Daoy (cell line): ENCODE measurements at regions not wholly inside any gene's neighbourhood (a gene's known extent, or its start where the extent isn't known, plus 50 kb on each side); places are given as distances from the start of the nearest gene placed in this dataset.
"Not testable (repeated sequence)": the region's sequence is repeated elsewhere in the genome, so short reads cannot be mapped to it uniquely, and the experiment has no call there.

ENCODE experiments used
- DNase-seq: peaks from one replicate; pipeline ENCODE4 v3.0.0-alpha.2; 2015; ENCODE audit warnings: low read depth

DNA sequence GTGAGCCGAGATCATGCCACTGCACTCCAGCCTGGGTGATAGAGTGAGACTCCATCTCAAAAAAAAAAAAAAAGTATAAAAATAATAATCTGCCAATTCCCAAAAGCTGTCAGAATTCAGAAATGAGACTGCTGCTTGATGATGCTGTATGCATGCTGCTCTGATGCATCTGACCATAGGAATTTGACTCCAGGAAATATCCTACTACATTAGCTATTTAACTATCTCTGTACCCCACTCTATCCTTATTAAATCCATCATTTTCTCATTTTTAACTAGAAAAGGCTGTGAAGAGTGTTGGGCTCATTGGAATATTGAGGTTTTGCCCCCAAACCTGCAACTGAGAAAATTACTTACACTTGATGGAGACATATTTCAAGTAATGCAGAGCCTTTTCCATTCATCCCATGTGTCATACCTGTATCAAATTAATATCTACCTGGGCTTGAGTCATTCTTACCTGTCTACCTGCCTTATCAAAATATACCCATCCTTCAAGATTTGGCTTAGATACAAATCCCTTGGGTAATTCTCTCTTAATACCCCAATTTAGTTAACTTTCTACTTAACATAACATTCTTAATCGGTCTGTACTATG is 135.2 kb upstream of the PREP start:
- no peak for DNase-seq

DNA sequence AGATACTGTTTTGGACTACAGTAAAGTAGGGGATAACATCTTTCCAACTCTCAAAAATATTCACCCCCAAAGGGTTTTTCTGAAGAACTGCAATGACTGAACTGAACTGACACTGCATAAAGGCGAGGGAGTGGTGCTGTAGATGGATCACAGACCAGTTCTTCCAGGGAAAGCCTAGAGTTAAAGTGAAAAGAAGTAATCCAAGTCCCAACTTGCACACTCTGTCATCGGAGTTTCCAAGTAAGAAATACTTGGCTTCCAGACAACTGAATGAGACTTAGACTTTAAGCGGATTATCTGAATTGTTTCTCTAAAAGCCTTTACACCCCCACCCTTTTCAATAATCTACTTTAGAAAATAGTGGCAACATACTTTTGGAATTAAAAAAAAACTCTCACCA is 134.1 kb upstream of the PREP start:
- no peak for DNase-seq

DNA sequence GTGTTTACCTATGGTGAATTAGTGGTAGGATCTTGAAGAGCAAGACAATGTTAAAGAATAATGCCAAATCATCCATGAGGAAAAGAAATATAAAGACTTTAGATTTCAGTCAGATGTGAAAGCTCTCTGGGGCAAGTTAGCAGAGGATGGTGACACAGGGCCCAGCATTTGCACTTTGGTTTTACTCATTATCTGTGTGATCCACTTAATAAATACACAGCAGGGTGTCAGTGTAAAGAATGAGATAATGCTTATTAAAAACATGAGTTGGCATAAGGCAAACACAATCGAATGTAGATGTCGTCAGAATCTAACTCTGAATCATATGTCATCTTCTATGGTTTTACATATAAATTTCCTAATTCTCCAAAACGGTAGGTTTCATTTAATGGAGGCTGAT is 130.4 kb upstream of the PREP start:
- DNase-seq = no peak

DNA sequence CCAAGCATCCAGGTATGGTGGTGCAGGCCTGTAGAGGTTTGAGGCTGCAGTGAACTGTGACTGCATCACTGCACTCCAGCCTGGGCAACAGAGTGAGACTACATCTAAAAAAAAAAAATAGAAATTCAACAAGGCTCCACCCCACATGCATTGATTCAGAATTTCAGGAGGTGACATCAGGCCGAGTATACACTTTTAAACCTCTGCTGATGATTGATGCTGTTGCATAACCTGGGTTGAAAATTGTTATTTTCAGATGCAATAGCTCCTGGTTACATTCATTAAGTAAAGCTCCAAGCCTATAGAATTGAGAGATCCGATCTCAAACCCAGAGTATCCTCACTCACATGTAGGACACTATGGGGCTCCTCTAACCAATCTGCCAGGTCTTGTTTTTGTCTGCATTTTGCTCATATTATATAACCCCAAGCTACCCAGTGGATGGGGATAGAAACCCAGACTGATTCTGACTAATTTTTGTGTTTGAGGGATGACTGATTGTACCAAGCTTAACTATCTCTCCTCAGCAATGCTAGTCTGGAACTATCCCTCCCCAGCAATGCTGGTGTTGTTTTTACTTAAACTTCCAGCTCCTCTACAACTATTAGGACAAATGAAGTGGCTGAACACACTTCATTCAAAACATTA is 123.5 kb upstream of the PREP start:
- DNase-seq = no peak

- DNase-seq = peak; percentile 26
These were observed 119.9 kb upstream of the PREP start for GRCh38 chr6:105522626-105523322.

DNA sequence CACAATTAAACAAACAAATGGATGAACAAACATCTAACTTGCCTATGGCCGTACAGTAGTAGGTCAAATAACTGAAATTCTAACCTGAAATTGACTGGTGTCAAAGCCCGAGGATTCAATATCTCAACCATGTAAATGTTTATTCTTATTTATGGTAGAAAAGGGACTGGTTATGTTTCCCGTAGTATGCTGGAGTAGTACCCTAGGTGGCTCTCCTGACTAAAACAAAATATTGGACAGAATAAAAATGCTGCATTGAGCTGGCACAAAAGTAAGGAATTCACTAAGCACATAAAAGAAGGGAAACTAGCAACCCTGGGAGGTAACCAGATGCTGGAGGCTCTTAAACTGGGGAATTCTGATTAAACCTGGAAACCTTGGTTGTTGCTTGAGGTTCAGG is 117.1 kb upstream of the PREP start:
- DNase-seq = peak; percentile 14

DNA sequence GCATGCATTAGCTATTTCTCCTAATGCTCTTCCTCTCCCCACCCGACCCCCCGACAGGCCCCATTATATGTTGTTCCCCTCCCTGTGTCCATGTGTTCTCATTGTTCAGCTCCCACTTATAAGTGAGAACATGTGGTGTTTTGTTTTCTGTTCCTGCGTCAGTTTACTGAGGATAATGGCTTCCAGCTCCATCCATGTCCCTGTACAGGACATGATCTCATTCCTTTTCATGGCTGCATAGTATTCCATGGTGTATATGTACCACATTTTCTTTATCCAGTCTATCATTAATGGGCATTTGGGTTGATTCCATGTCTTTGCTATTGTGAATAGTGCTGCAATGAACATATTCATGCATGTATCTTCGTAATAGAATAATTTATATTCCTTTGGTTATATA is 116.1 kb upstream of the PREP start:
- not testable (repeated sequence) for DNase-seq

DNA sequence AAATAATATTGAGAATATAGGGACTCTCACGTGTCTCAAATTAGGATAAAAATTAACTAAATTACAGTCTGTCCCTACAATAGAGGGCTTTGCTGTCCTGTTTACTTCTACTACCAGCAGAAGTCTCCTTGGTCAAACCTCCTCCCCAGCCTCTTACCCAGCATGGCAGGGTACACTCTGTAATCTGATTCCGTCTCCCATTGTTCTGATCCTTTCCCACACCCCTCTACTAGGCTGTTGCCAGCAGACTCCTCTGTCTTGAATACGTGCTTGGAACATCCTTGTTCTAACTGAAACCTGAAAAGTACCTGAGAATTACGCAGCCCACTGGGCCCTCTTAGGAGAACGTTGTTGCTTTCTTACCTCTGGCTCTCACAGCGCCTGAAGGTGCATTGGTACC is 112.2 kb upstream of the PREP start:
- no peak for DNase-seq

DNA sequence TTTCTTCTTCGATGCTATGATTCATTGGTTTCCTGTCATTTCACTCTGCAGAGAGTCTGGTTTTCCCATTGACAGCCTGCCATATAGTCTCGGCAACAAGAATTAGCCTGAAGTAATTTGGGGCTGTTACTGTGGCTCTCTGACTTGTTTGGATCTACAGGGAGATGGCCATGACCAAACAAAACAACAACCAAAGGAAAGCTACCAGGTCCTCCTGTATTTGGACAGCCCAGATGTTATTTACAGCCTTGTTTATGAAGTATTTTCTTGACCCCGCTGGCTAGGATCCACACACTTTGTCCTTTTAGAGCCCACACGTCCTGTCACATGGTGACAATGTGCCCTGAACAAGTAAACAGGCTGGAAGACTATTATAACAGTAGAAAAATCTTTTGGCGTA is 111.4 kb upstream of the PREP start:
- no peak for DNase-seq

GRCh38 chr6:105511639-105512038 is 108.8 kb upstream of the PREP start:
- no peak for DNase-seq

- DNase-seq = no peak
These were observed 107.9 kb upstream of the PREP start for GRCh38 chr6:105510746-105511145.

DNA sequence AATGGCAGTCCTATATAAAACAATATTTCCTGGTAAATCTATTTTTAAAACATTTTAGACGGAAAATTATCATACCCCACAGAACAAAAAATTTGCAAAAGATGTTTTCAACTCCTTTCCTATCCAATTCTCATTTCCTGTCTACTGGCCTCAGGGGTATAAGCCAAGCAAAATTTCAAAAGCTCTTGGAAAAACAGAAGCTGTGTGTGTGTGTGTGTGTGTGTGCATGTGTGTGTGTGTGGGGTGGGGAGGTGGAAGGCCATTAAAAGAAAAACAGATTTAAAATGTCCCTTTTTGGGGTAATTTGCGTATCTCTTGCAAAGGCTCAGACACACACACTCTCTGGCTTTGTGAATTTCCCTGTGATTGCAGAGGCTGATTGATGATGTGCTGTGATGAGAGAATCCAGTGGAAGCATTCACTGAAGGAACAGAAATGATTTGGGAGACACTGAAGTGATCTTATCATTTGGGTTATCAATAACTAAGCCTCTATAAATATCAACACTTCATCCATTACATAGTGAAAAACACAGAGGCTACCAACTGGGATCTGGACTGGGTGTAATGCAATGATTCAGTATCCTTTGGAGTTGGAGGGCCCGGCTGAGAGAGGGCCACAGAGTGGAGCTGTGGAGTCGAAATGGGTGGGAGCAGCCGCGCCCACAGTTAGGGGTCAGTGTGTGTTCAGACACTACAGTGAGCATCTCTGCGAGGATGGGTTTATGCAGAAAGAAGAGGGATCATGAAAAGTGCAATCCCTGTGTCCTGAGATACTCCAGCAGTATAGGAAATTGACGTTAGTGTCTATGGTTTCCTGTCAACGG is 106.8 kb upstream of the PREP start:
- peak; percentile 43 for DNase-seq

GRCh38 chr6:105507811-105508210 is 104.9 kb upstream of the PREP start:
- DNase-seq = no peak

- no peak for DNase-seq
These were observed 101.8 kb upstream of the PREP start for GRCh38 chr6:105504706-105505105.

GRCh38 chr6:105503641-105504040 is 100.8 kb upstream of the PREP start:
- no peak for DNase-seq

DNA sequence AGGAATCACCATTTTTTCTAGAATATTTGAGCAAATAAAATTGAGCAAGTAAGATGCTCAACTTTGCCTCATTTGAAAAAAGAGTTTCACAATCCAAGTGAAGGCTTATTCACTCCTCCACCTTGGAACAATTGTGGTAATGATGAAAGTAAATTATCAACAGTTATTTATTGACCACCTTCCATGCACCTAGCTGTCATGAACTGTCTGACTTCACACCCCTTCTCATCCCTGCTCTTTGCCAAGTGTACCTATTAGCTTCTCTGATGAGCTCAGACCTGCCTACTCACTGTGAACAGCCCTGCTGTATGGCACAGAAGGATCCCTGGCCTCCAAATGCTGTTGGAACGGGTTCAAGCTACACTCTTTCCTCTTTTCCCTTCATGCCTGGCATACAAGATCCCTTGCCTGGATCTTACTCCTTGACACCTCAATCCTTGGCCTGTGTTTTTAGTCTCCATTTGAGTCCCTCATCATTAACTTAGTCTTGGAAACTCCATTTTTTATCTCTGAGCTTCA is 99.0 kb upstream of the PREP start:
- no peak for DNase-seq

- DNase-seq = no peak
These were observed 98.4 kb upstream of the PREP start for GRCh38 chr6:105501246-105501645.

GRCh38 chr6:105500693-105501092 is 97.8 kb upstream of the PREP start:
- no peak for DNase-seq

GRCh38 chr6:105499931-105500330 is 97.0 kb upstream of the PREP start:
- DNase-seq = no peak

GRCh38 chr6:105499136-105499870 is 96.4 kb upstream of the PREP start:
- no peak for DNase-seq

GRCh38 chr6:105497549-105497948 is 94.7 kb upstream of the PREP start:
- no peak for DNase-seq

DNA sequence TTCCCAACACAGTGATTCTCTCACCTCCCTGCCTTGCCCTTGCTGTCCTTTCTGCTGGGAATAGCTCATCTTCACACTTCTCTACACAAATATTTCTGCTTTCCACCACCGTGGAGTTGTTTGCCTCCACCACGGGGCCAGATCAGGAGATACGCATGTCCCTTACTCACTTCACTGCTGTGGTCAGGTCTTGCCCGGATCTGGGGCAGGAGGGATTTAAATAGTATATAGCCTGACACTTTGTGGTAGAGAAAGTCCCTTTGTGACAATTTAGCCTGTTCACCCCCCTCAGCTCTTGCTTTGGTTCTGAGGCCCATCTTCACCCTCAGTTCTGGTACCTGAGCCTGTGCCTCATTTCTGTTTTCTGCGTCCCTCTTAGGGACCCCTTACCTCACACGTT is 92.6 kb upstream of the PREP start:
- no peak for DNase-seq
